GM12878 (cell line): ENCODE measurements at regions not wholly inside any gene's neighbourhood (a gene's known extent, or its start where the extent isn't known, plus 50 kb on each side); places are given as distances from the start of the nearest gene placed in this dataset.

Experiments used
- ATAC-seq: fragments of 200-7000 bp; cut with Tn5 transposase; 3 replicates; pipeline ENCODE4 v1.9.1; 2020; ENCODE audit warnings: mild to moderate bottlenecking, moderate library complexity
- BruUV-seq: library from RNA; stranded (reverse); fragments of 400-500 nt; replicated peaks from 2 replicates; lab custom pipeline; 2021; lab: Mats Ljungman, UMichigan
- CTCF ChIA-PET: fragments of 300-600 bp; sonication (Branson Sonifier 250); formaldehyde crosslinking; extraction: SDS; loops from one replicate; lab custom pipeline; 2021; ENCODE audit warnings: inconsistent platforms; lab: Yijun Ruan, JAX
- POLR2A ChIA-PET: fragments of 350-600 bp; formaldehyde crosslinking; extraction: SDS; loops from one replicate; lab custom pipeline; 2021; ENCODE audit warnings: inconsistent platforms; lab: Charles Lee
- RAD21 ChIA-PET: fragments of 300-600 bp; sonication (Branson Sonifier 250); formaldehyde crosslinking; loops from one replicate; lab custom pipeline; 2023; ENCODE audit warnings: antibody characterized with exemption; ENCODE audit not compliant: unreplicated experiment; lab: Charles Lee
- SMC1A ChIA-PET: fragments of 300-600 bp; sonication (Branson Sonifier 250); formaldehyde crosslinking; loops from one replicate; lab custom pipeline; 2023; ENCODE audit not compliant: unreplicated experiment, uncharacterized antibody; lab: Charles Lee
- DNase-seq: peaks from one replicate; pipeline ENCODE4 v3.0.0-alpha.2; 2011; ENCODE audit warnings: low read depth, low spot score
- FAIRE-seq: peaks from 3 replicates; lab custom pipeline; 2011; peaks lifted over from hg19 to GRCh38; lab: Jason Lieb, UNC
- H2AFZ ChIP-seq: 2 replicates; pipeline ENCODE4 v1.6.0; 2011; ENCODE audit warnings: low read depth, low read length, control low read depth; ENCODE audit not compliant: control insufficient read depth
- H3K27ac ChIP-seq: 2 replicates; pipeline ENCODE4 v1.5.1; 2011; ENCODE audit warnings: control low read depth; ENCODE audit not compliant: control insufficient read depth, insufficient read depth
- H3K27me3 ChIP-seq, 2 experiments: replicated peaks in 1 of 2; 2 replicates each; pipeline versions ENCODE4 v1.6.0 to v1.6.1; 2011; ENCODE audit warnings: low read length in 1 of 2; ENCODE audit not compliant: control insufficient read depth in 2 of 2, insufficient read depth in 2 of 2
- H3K36me3 ChIP-seq, 2 experiments: 2 replicates each; pipeline ENCODE4 v1.5.1; 2011; ENCODE audit warnings: low read length in 1 of 2; ENCODE audit not compliant: control insufficient read depth in 2 of 2, insufficient read depth in 2 of 2
- H3K4me1 ChIP-seq: 2 replicates; pipeline ENCODE4 v1.6.1; 2011; ENCODE audit warnings: mild to moderate bottlenecking, low read length, moderate library complexity, mixed read lengths; ENCODE audit not compliant: control insufficient read depth, insufficient read depth
- H3K4me2 ChIP-seq: 2 replicates; pipeline ENCODE4 v1.6.0; 2011; ENCODE audit warnings: control low read depth; ENCODE audit not compliant: control insufficient read depth, insufficient read depth
- H3K4me3 ChIP-seq: fragments of 200-600 bp; sonication (generic); 2 replicates; pipeline ENCODE4 v1.5.1; 2016
- H3K79me2 ChIP-seq: 2 replicates; pipeline ENCODE4 v1.6.0; 2011; ENCODE audit warnings: low read length; ENCODE audit not compliant: control insufficient read depth, insufficient read depth
- H3K9ac ChIP-seq: 2 replicates; pipeline ENCODE4 v1.8.0; 2011; ENCODE audit warnings: low read length, control low read depth, mixed read lengths; ENCODE audit not compliant: control insufficient read depth, insufficient read depth
- H3K9me3 ChIP-seq: replicated peaks from 3 replicates; pipeline ENCODE4 v1.5.1; 2011; ENCODE audit warnings: mild to moderate bottlenecking, low read length; ENCODE audit not compliant: control insufficient read depth, insufficient read depth
- H4K20me1 ChIP-seq: 2 replicates; pipeline ENCODE4 v1.6.0; 2011; ENCODE audit not compliant: control insufficient read depth, insufficient read depth
- ASH2L ChIP-seq: fragments of 300-600, 200-600 bp; sonication (generic); IDR thresholded peaks from 2 replicates; pipeline ENCODE4 v1.6.1; 2017; ENCODE audit warnings: low read depth, mild to moderate bottlenecking, borderline replicate concordance
- BCL11A ChIP-seq: IDR thresholded peaks from 2 replicates; pipeline ENCODE4 v1.6.1; 2011; ENCODE audit warnings: low read depth, low read length
- CBFB ChIP-seq: IDR thresholded peaks from 2 replicates; pipeline ENCODE4 v1.6.1; 2016; ENCODE audit warnings: antibody characterized with exemption, low read depth
- FOXM1 ChIP-seq: IDR thresholded peaks from 2 replicates; pipeline ENCODE4 v1.6.1; 2012; ENCODE audit warnings: low read depth, mild to moderate bottlenecking, inconsistent platforms, low read length, moderate library complexity
- MTA3 ChIP-seq: IDR thresholded peaks from 2 replicates; pipeline ENCODE4 v1.6.1; 2012; ENCODE audit warnings: low read length, inconsistent platforms, borderline replicate concordance
- NFYA ChIP-seq: IDR thresholded peaks from 2 replicates; pipeline ENCODE4 v1.6.1; 2011; ENCODE audit warnings: low read depth, mild to moderate bottlenecking, low read length, improper control_type of control experiment, borderline replicate concordance
- PML ChIP-seq: IDR thresholded peaks from 2 replicates; pipeline ENCODE4 v1.6.1; 2012; ENCODE audit warnings: low read length, inconsistent platforms
- RFX5 ChIP-seq: IDR thresholded peaks from 2 replicates; pipeline ENCODE4 v1.6.1; 2011; ENCODE audit warnings: low read depth, low read length, improper control_type of control experiment
- SMARCA5 ChIP-seq: fragments of 450-650 bp; IDR thresholded peaks from 2 replicates; pipeline ENCODE4 v1.6.1; 2017; ENCODE audit warnings: mild to moderate bottlenecking
- SRF ChIP-seq, 2 experiments: IDR thresholded peaks; 2 replicates each; pipeline ENCODE4 v1.6.1; 2011; ENCODE audit warnings: low read depth in 2 of 2, low read length in 2 of 2, mild to moderate bottlenecking in 1 of 2, moderate library complexity in 1 of 2
- USF2 ChIP-seq: IDR thresholded peaks from 2 replicates; pipeline ENCODE4 v1.6.1; 2011; ENCODE audit warnings: low read depth, low read length, improper control_type of control experiment, borderline replicate concordance
- ZNF687 ChIP-seq: fragments of 450-650 bp; IDR thresholded peaks from 2 replicates; pipeline ENCODE4 v1.6.1; 2017; ENCODE audit warnings: mild to moderate bottlenecking, moderate library complexity
- WGBS: methylation state at CpG from one replicate; pipeline ENCODE4 v1.1.6; 2016; ENCODE audit warnings: low lambda C conversion rate; ENCODE audit not compliant: insufficient replicate concordance, insufficient coverage; ENCODE audit errors: missing lambda C conversion rate; 5-methylcytosine and 5-hydroxymethylcytosine counted together
- in situ Hi-C: fragments of 300-500 bp; cut with MboI; formaldehyde crosslinking; loops from 9 replicates; pipeline ENCODE4 v1.14.3; 2018; ENCODE audit warnings: mixed read lengths
- intact Hi-C: fragments of 100-400 bp; cut with micrococcal nuclease; formaldehyde crosslinking; loops from one replicate; pipeline ENCODE4 v1.14.2; 2022; ENCODE audit not compliant: unreplicated experiment
- TF ChIP-seq, protein P1 (sequence below), 3 experiments: IDR thresholded peaks in 2 of 3; conservative IDR thresholded peaks in 1 of 3; 2 replicates each; pipeline ENCODE4 v1.5.1; 2011; ENCODE audit warnings: low read depth in 3 of 3, low read length in 3 of 3, mild to moderate bottlenecking in 3 of 3, control low read depth in 2 of 3, moderate library complexity in 2 of 3, inconsistent platforms in 1 of 3, mixed read lengths in 1 of 3; ENCODE audit not compliant: control insufficient read depth in 2 of 3, insufficient read depth in 1 of 3; ENCODE audit errors: extremely low read depth in 1 of 3

DNA sequence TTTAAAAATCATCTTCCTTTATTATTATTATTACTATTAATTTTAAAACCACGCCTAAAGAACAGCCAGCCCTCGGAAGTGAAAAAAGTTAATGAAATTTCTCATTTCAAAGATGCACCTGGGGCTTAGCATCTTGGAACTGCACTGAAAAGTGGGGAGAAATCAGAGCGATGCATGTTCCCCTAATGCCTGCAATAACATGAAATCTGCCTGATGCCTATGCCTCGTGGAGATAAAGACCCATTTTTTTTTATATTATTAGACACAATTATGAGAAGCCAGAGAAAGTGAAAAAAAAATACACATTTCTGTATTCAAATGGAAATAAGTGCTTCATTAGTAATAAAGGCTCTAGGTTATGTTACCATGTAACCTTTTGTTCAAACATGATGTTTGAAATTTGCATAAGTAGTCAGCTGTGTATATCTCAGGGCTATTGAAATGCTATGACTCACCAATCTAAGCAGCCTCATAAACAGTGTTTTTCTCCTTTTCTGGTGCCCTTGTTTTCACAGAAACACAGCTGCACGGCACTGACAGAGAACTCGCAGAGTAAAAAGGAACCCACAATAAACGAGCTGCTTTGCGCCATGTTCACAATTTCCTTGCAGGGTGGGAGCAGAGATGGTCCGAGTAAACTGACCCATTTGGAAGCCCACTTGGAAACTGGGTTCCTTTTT, 175.8 kb upstream of the PRKCQ start:
- no peaks in the 10 kb centered on the region for H3K4me1 ChIP-seq
- H3K4me2 ChIP-seq = no peak overlapping the region
- no peaks in the 10 kb centered on the region for H4K20me1 ChIP-seq
- ChIA-PET CTCF (interaction anchor here (0.7 kb wide), 1 partner anchor 33 kb away, joined by 5 read pairs; no protein-coding TSS in a partner anchor), SMC1A (no interaction called here), POLR2A (no interaction called here), RAD21 (no interaction called here)
- FAIRE-seq (no peak), ATAC-seq (peak; percentile 27; the same call in 1 of the 3 replicates), DNase-seq (no peak)
- intact Hi-C loops = no loop called here
- no peak overlapping the region for H3K9ac ChIP-seq
- no peak for TF ChIP-seq SMARCA5
- TF ChIP-seq SRF (IDR thresholded peaks at IDR 0.05; ENCODE audit: low read depth in 2 of 2, low read length in 2 of 2) = no peak
- TF ChIP-seq CBFB = no peak
- TF ChIP-seq, protein P1, sequence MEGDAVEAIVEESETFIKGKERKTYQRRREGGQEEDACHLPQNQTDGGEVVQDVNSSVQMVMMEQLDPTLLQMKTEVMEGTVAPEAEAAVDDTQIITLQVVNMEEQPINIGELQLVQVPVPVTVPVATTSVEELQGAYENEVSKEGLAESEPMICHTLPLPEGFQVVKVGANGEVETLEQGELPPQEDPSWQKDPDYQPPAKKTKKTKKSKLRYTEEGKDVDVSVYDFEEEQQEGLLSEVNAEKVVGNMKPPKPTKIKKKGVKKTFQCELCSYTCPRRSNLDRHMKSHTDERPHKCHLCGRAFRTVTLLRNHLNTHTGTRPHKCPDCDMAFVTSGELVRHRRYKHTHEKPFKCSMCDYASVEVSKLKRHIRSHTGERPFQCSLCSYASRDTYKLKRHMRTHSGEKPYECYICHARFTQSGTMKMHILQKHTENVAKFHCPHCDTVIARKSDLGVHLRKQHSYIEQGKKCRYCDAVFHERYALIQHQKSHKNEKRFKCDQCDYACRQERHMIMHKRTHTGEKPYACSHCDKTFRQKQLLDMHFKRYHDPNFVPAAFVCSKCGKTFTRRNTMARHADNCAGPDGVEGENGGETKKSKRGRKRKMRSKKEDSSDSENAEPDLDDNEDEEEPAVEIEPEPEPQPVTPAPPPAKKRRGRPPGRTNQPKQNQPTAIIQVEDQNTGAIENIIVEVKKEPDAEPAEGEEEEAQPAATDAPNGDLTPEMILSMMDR (IDR thresholded peaks at IDR 0.05 in 2 of 3, conservative IDR thresholded peaks at IDR 0.05 in 1 of 3; ENCODE audit: control insufficient read depth in 2 of 3, extremely low read depth in 1 of 3, insufficient read depth in 1 of 3, low read depth in 3 of 3, low read length in 3 of 3) = no peak
- TF ChIP-seq BCL11A = no peak
- no peak for TF ChIP-seq MTA3
- no peak for TF ChIP-seq RFX5
- no peak for TF ChIP-seq ASH2L
- TF ChIP-seq FOXM1 = no peak
- TF ChIP-seq PML = no peak
- TF ChIP-seq ZNF687 = no peak
- no peak for TF ChIP-seq USF2
- no peak for TF ChIP-seq NFYA
- BruUV-seq = no TSS peak
- no peaks in the 10 kb centered on the region for H3K36me3 ChIP-seq
- H3K27ac ChIP-seq = no peak overlapping the region
- in situ Hi-C loops = no loop called here
- WGBS = 16% methylated on average over 9 of the region's 9 CpGs
- H3K27me3 ChIP-seq = peaks cover 0 to 1% of the 10 kb centered on the region in 2 experiments; a peak in 2 of 4 replicates
- H2AFZ ChIP-seq = no peak overlapping the region
- H3K9me3 ChIP-seq = no peaks in the 10 kb centered on the region; the same call in 2 of the 3 replicates
- no peak overlapping the region for H3K4me3 ChIP-seq
- H3K79me2 ChIP-seq = no peaks in the 10 kb centered on the region
